ENCODE measurements at regions not wholly inside any gene's neighbourhood (a gene's known extent, or its start where the extent isn't known, plus 50 kb on each side); places are given as distances from the start of the nearest gene placed in this dataset.

- TF ChIP-seq PRDM10 (CRISPR knock-in tag; IDR thresholded peaks at IDR 0.05; ENCODE audit: low read depth): no peak
- no peak for TF ChIP-seq SRSF9 (IDR thresholded peaks at IDR 0.05; ENCODE audit: borderline replicate concordance, insufficient read depth, low read depth, low read length, poor library complexity, severe bottlenecking)
- 0 out of 2 replicates have a peak, but pooled peaks have one; percentile 25 for TF ChIP-seq ZSCAN25 (CRISPR knock-in tag; IDR thresholded peaks at IDR 0.05)
- TF ChIP-seq IRF2 (CRISPR knock-in tag; IDR thresholded peaks at IDR 0.05): 0 out of 2 replicates have a peak, but pooled peaks have one; percentile 42
- TF ChIP-seq TAF1 (CRISPR knock-in tag; IDR thresholded peaks at IDR 0.05): no peak
- TF ChIP-seq FOXM1 (CRISPR knock-in tag; IDR thresholded peaks at IDR 0.05): no peak
- peak in 1 of 2 experiments; percentile 54; a peak in 1 of 4 replicates for TF ChIP-seq KLF16 (CRISPR knock-in tag; IDR thresholded peaks at IDR 0.05)
- no peak for TF ChIP-seq CAMTA2 (CRISPR knock-in tag; IDR thresholded peaks at IDR 0.05; ENCODE audit: borderline replicate concordance)
- TF ChIP-seq MYPOP (CRISPR knock-in tag; IDR thresholded peaks at IDR 0.05): no peak
- peak; percentile 67; the same call in 1 of the 2 replicates for TF ChIP-seq HOXA5 (CRISPR knock-in tag; IDR thresholded peaks at IDR 0.05)
- no peak for TF ChIP-seq TFAP4 (IDR thresholded peaks at IDR 0.05; ENCODE audit: borderline replicate concordance, low read depth)
- TF ChIP-seq ZFAT (CRISPR knock-in tag; conservative IDR thresholded peaks at IDR 0.05): no peak
- no peak for TF ChIP-seq ZNF569 (CRISPR knock-in tag; IDR thresholded peaks at IDR 0.05; ENCODE audit: borderline replicate concordance)
- no peak for TF ChIP-seq IKZF4 (CRISPR knock-in tag; IDR thresholded peaks at IDR 0.05; ENCODE audit: borderline replicate concordance, low read depth, not compliant biosample characterization)
- TF ChIP-seq SRY (CRISPR knock-in tag; IDR thresholded peaks at IDR 0.05): no peak
- TF ChIP-seq SMAD3 (CRISPR knock-in tag; IDR thresholded peaks at IDR 0.05): no peak
- TF ChIP-seq ZNF562 (CRISPR knock-in tag; IDR thresholded peaks at IDR 0.05; ENCODE audit: borderline replicate concordance): no peak
- TF ChIP-seq THAP7 (CRISPR knock-in tag; IDR thresholded peaks at IDR 0.05): no peak
- no peak for TF ChIP-seq ZXDC (CRISPR knock-in tag; IDR thresholded peaks at IDR 0.05)
Measured at GRCh38 chr2:217510771-217511291, 492.0 kb downstream of the TNS1 start (continued).
